PC-3 (cell line): ENCODE measurements at regions not wholly inside any gene's neighbourhood (a gene's known extent, or its start where the extent isn't known, plus 50 kb on each side); places are given as distances from the start of the nearest gene placed in this dataset.

Source experiments
- CTCF ChIP-seq: fragments of 300-600 bp; sonication (generic); conservative IDR thresholded peaks from 2 replicates; pipeline ENCODE4 v1.5.1; 2017; ENCODE audit warnings: antibody characterized with exemption, low read depth, mild to moderate bottlenecking, low read length
- EZH2 ChIP-seq: fragments of 300-600 bp; sonication (generic); IDR thresholded peaks from one replicate; pipeline ENCODE4 v1.6.1; 2017; ENCODE audit warnings: antibody characterized with exemption, mild to moderate bottlenecking, low read length; ENCODE audit not compliant: unreplicated experiment

- TF ChIP-seq CTCF (no peak), EZH2 (no peak)
Measured at GRCh38 chr9:4402501-4402900, 87.8 kb upstream of the SLC1A1 start.
